ENCODE measurements at regions not wholly inside any gene's neighbourhood (a gene's known extent, or its start where the extent isn't known, plus 50 kb on each side); places are given as distances from the start of the nearest gene placed in this dataset.

DNA sequence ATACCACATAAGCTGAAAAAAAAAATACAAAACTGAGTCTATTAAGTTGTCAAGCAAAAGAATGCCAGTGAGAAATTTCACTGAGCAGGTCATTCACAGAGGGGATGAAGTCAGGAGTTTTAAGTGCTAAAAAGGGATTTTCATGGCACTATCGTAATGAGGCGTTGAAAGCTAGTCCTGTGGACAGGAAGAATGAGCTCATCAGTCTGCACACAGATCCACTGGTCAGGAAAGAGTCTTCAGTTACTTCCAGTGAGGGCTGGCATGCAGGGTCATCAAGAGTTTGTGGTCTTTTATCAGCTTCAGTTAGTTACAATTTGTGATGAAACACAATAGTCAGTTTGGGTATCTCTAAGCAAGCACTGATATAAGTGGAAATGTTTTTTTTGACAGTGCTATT lies 88.1 kb upstream of the WSCD2 start:
- TF ChIP-seq EZH2 (IDR thresholded peaks at IDR 0.05; ENCODE audit: insufficient read depth, poor library complexity, severe bottlenecking): no peak
- TF ChIP-seq EZH2phosphoT487 (IDR thresholded peaks at IDR 0.05; ENCODE audit: insufficient read depth, low read depth): no peak

Data from GM23248 (cell line).